Osteocyte (in vitro differentiated cells): ENCODE measurements at regions not wholly inside any gene's neighbourhood (a gene's known extent, or its start where the extent isn't known, plus 50 kb on each side); places are given as distances from the start of the nearest gene placed in this dataset.

Source experiments
- DNase-seq: peaks from one replicate; pipeline ENCODE4 v3.0.0; 2021; ENCODE audit warnings: mixed read lengths; ENCODE audit not compliant: unreplicated experiment; ENCODE audit errors: extremely low spot score
- H3K27ac Mint-ChIP-seq: one replicate; pipeline ENCODE4 v1.8.0; 2021; ENCODE audit warnings: mild to moderate bottlenecking, mixed read lengths; ENCODE audit not compliant: unreplicated experiment
- H3K27me3 Mint-ChIP-seq: one replicate; pipeline ENCODE4 v1.8.0; 2021; ENCODE audit warnings: mixed read lengths; ENCODE audit not compliant: unreplicated experiment
- H3K36me3 Mint-ChIP-seq: one replicate; pipeline ENCODE4 v1.8.0; 2021; ENCODE audit warnings: mixed read lengths; ENCODE audit not compliant: unreplicated experiment
- H3K4me1 Mint-ChIP-seq: one replicate; pipeline ENCODE4 v1.8.0; 2021; ENCODE audit warnings: mixed read lengths; ENCODE audit not compliant: unreplicated experiment
- H3K4me3 Mint-ChIP-seq: one replicate; pipeline ENCODE4 v1.8.0; 2021; ENCODE audit warnings: mild to moderate bottlenecking, moderate library complexity, mixed read lengths; ENCODE audit not compliant: unreplicated experiment
- H3K9me3 Mint-ChIP-seq: one replicate; pipeline ENCODE4 v1.8.0; 2021; ENCODE audit warnings: mixed read lengths; ENCODE audit not compliant: unreplicated experiment
- CTCF ChIP-seq: fragments of 200-600 bp; sonication (generic); IDR thresholded peaks from 2 replicates; pipeline ENCODE4 v1.5.0; 2021; ENCODE audit warnings: antibody characterized with exemption, mild to moderate bottlenecking, moderate library complexity

DNA sequence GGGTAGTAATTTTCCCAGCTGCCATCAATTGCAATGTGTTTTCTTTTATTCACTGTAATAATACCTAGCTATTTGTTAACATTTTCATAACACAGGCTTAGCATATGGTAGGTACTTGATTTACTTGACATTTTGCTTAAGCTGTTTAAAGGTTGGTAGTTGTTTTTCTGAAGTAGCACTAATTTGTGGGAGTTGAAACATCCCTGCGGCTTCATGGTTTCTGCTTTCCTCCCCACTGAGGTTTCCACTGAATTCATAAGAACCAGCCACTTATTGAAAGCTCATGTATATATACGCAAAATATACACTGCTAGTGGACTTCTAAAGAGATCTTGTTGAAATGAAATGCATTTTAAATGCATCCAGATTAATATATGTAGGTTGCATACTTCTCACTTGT is 559.9 kb downstream of the TLE4 start:
- no peak overlapping the region for H3K27ac Mint-ChIP-seq
- DNase-seq: no peak
- no peaks in the 10 kb centered on the region for H3K4me1 Mint-ChIP-seq
- no peak for TF ChIP-seq CTCF
- no peak overlapping the region for H3K4me3 Mint-ChIP-seq
- no peaks in the 10 kb centered on the region for H3K9me3 Mint-ChIP-seq
- H3K27me3 Mint-ChIP-seq: no peaks in the 10 kb centered on the region
- H3K36me3 Mint-ChIP-seq: peaks cover under 1% of the 10 kb centered on the region

DNA sequence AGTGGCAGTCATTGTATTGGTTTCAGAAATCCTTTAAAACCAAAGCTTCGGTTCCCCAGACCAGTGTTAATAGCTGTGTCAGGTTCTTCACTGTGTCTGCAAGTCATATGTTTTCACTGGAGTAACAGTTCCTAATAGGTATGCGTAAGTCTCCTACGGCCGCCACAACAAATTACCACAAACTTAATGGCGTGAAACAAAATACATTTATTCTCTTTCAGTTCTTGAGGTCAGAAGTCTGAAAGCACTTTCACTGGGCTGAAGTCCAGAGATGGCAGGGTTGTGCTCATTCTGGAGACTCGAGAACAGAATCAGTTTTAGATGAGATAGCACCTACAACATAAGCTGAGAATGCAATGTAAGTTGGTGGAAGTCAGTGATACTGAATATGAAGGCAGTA is 556.2 kb downstream of the TLE4 start:
- Mint-ChIP-seq H3K4me3 (no peak overlapping the region), H3K36me3 (peaks cover 2% of the 10 kb centered on the region), H3K9me3 (no peaks in the 10 kb centered on the region), H3K4me1 (no peaks in the 10 kb centered on the region), H3K27me3 (no peaks in the 10 kb centered on the region), H3K27ac (no peak overlapping the region)
- TF ChIP-seq CTCF: no peak
- no peak for DNase-seq

DNA sequence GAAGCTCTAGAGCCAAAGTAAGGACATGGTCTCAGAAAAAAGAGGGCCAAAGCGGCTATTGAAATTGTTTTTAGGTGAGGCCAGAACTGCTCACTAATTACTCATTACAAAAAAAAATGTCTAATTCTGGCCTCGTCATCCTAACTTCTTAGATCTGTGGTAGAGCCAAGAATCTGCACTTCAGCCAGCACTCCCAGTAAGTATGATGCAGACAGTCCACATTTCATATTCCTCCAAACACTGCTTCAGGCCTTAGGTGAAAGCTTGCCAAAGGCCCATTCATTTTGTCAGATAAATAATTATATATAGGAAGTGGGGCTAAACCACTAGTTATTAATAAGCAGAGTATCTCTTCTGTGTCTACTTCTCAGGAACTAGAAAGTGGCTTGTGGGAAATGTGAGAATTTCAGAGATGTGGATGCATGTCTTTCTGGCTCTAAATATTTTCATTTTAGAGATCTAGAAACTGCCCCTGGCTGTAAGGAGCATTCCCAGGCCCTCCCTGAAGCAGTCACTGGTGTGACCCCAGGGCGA is 554.0 kb downstream of the TLE4 start:
- Mint-ChIP-seq H3K27ac (no peak overlapping the region), H3K27me3 (no peaks in the 10 kb centered on the region), H3K4me3 (no peak overlapping the region), H3K9me3 (no peaks in the 10 kb centered on the region), H3K4me1 (no peaks in the 10 kb centered on the region), H3K36me3 (peaks cover 2% of the 10 kb centered on the region)
- no peak for TF ChIP-seq CTCF
- DNase-seq: no peak

DNA sequence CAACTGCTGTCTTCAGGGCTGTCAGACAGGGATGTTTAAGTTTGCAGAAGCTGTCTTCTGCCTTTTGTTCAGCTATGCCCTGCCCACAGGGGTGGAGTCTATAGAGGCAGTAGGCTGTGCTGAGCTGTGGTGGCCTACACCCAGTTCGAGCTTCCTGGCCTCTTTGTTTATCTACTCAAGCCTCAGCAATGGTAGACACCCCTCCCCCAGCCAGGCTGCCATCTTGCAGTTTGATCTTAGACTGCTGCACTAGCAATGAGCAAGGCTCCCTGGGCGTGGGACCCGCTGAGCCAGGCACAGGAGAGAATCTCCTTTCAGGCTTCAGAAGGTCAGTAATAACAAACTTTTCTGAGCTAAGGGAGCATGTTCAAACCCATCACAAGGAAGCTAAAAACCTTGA is 545.3 kb downstream of the TLE4 start:
- Mint-ChIP-seq H3K4me1 (no peaks in the 10 kb centered on the region), H3K4me3 (no peak overlapping the region), H3K27me3 (no peaks in the 10 kb centered on the region), H3K27ac (no peak overlapping the region), H3K36me3 (peaks cover 12% of the 10 kb centered on the region), H3K9me3 (peaks cover 19% of the 10 kb centered on the region)
- no peak for TF ChIP-seq CTCF
- no peak for DNase-seq

DNA sequence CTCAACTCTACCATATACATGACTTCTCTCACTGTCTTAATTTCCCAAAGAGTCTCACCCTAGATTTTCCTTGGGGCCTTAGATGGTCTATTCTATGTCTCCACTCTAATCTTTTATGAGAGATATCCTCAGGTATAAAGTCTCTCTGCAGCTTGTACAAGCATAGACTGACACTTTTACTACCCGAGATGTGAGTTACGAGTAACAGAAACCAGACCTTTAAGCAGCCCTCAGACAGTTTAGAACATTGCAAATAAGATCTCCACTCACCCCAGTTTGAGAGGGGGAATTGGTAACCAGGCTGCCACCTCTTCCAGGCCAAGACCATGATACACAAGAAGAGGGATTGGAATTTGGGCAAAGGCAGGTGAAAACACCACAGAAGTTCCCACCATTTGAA is 542.5 kb downstream of the TLE4 start:
- Mint-ChIP-seq H3K4me3 (no peak overlapping the region), H3K27me3 (no peaks in the 10 kb centered on the region), H3K4me1 (no peaks in the 10 kb centered on the region), H3K9me3 (peaks cover 19% of the 10 kb centered on the region), H3K36me3 (peaks cover 12% of the 10 kb centered on the region), H3K27ac (no peak overlapping the region)
- no peak for DNase-seq
- TF ChIP-seq CTCF: no peak
